Mononuclear cell (primary cell): ENCODE measurements at regions not wholly inside any gene's neighbourhood (a gene's known extent, or its start where the extent isn't known, plus 50 kb on each side); places are given as distances from the start of the nearest gene placed in this dataset.

Source experiments
- H3K27me3 ChIP-seq: 2 replicates; pipeline ENCODE4 v1.6.0; 2011; ENCODE audit warnings: low read length, control low read depth; ENCODE audit not compliant: insufficient read depth
- H3K4me1 ChIP-seq: 2 replicates; pipeline ENCODE4 v1.5.1; 2011; ENCODE audit warnings: mild to moderate bottlenecking, low read length, control low read depth; ENCODE audit not compliant: insufficient read depth
- H3K4me3 ChIP-seq: 2 replicates; pipeline ENCODE4 v1.5.1; 2011; ENCODE audit warnings: mild to moderate bottlenecking, low read length, moderate library complexity
- H3K9me3 ChIP-seq: 2 replicates; pipeline ENCODE4 v1.5.1; 2011; ENCODE audit warnings: low read depth, mild to moderate bottlenecking, control low read depth, low read length

- Histone ChIP-seq H3K4me1 (peaks cover 3% of the 10 kb centered on the region), H3K9me3 (no peaks in the 10 kb centered on the region), H3K4me3 (no peak overlapping the region), H3K27me3 (no peaks in the 10 kb centered on the region)
Measured at GRCh38 chr12:93292731-93293566, 84.8 kb upstream of the NUDT4 start.

DNA sequence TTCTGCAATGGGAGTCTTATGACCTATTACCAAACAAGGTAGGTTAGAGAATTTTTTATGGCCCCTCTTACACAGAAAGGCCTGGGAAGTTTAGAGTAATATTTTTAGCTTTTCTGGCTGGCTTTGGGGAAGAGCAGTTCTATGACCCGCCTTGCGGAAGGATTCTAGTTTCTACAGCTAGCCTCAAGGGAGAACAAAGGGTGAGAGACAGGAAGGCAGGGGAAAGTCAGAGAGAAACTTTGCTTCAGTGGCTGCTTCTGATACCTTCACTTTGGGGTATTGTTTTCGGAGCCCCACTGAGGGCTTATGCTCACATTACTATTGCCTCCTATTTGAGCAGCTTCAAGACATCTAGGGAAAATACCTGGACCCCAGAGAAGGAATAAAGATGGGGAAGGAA is 80.7 kb upstream of the NUDT4 start:
- Histone ChIP-seq H3K4me3 (no peak overlapping the region), H3K9me3 (no peaks in the 10 kb centered on the region), H3K4me1 (peaks cover 3% of the 10 kb centered on the region), H3K27me3 (no peaks in the 10 kb centered on the region)

- no peak overlapping the region for H3K4me3 ChIP-seq
- H3K9me3 ChIP-seq = no peaks in the 10 kb centered on the region
- H3K27me3 ChIP-seq = no peaks in the 10 kb centered on the region
- peaks cover 3% of the 10 kb centered on the region for H3K4me1 ChIP-seq
Measured at GRCh38 chr12:93297536-93297935, 80.2 kb upstream of the NUDT4 start.

DNA sequence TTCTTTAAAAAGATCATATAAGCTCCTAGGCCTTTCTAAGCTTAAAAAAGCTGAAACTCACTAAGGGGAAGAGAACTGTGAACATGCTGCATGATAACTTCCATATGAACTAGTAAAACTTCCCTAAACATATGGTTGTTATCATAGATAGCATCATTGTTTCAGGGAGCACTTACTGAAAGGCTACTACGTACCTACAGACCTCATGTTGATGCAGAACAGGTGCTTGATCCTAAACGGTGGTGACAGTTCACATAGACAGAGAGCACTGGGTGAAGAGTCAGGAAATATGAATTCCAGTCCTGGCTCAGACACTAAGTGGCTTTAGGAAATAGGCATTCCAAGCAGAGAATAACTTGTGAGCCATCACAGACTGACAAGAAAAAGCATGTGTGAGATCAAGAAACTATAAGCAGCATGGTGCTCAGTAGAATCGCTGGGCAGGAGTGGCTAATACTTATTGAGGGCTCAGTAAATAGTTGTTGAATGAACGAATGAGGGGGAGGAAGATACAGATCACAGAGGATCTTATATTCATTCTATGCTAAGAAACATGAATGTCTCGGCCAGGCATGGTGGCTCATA is 78.4 kb upstream of the NUDT4 start:
- Histone ChIP-seq H3K4me3 (no peak overlapping the region), H3K4me1 (peaks cover 3% of the 10 kb centered on the region), H3K27me3 (no peaks in the 10 kb centered on the region), H3K9me3 (no peaks in the 10 kb centered on the region)

- Histone ChIP-seq H3K9me3 (no peaks in the 10 kb centered on the region), H3K4me3 (no peak overlapping the region), H3K27me3 (no peaks in the 10 kb centered on the region), H3K4me1 (peaks cover 3% of the 10 kb centered on the region)
Measured at GRCh38 chr12:93300611-93301021, 77.1 kb upstream of the NUDT4 start.

- Histone ChIP-seq H3K4me3 (no peak overlapping the region), H3K4me1 (no peaks in the 10 kb centered on the region), H3K9me3 (no peaks in the 10 kb centered on the region), H3K27me3 (no peaks in the 10 kb centered on the region)
Measured at GRCh38 chr12:93302331-93303229, 75.1 kb upstream of the NUDT4 start.

- H3K9me3 ChIP-seq = no peaks in the 10 kb centered on the region
- no peaks in the 10 kb centered on the region for H3K4me1 ChIP-seq
- H3K27me3 ChIP-seq = no peaks in the 10 kb centered on the region
- H3K4me3 ChIP-seq = no peak overlapping the region
Measured at GRCh38 chr12:93306636-93307035, 71.1 kb upstream of the NUDT4 start.

GRCh38 chr12:93308281-93308680 is 69.4 kb upstream of the NUDT4 start:
- H3K9me3 ChIP-seq = no peaks in the 10 kb centered on the region
- no peaks in the 10 kb centered on the region for H3K4me1 ChIP-seq
- H3K4me3 ChIP-seq = no peak overlapping the region
- no peaks in the 10 kb centered on the region for H3K27me3 ChIP-seq

- Histone ChIP-seq H3K9me3 (no peaks in the 10 kb centered on the region), H3K4me3 (no peak overlapping the region), H3K4me1 (no peaks in the 10 kb centered on the region), H3K27me3 (no peaks in the 10 kb centered on the region)
Measured at GRCh38 chr12:93311827-93312226, 65.9 kb upstream of the NUDT4 start.

- no peaks in the 10 kb centered on the region for H3K27me3 ChIP-seq
- no peaks in the 10 kb centered on the region for H3K9me3 ChIP-seq
- H3K4me3 ChIP-seq = no peak overlapping the region
- no peaks in the 10 kb centered on the region for H3K4me1 ChIP-seq
Measured at GRCh38 chr12:93314177-93314497, 63.6 kb upstream of the NUDT4 start.

- Histone ChIP-seq H3K9me3 (no peaks in the 10 kb centered on the region), H3K4me1 (no peaks in the 10 kb centered on the region), H3K4me3 (no peak overlapping the region), H3K27me3 (no peaks in the 10 kb centered on the region)
Measured at GRCh38 chr12:93315385-93315906, 62.3 kb upstream of the NUDT4 start.

- Histone ChIP-seq H3K4me1 (no peaks in the 10 kb centered on the region), H3K9me3 (no peaks in the 10 kb centered on the region), H3K27me3 (no peaks in the 10 kb centered on the region), H3K4me3 (no peak overlapping the region)
Measured at GRCh38 chr12:93315907-93316622, 61.7 kb upstream of the NUDT4 start.

DNA sequence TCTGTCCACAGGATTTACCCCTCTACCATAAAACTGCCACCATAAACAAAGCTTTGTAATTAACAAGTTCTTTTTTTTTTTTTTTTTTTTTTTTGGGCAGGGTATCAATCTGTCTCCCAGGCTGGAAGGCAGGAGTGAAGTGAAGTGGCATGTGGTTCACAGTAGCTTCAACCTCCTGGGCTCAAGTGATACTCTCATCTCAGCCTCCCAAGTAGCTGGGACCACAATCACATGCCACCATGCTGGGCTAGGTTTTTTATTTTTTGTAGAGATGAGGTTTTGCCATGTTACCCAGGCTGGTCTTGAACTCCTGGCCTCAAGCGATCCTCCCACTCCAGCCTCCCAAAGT is 61.1 kb upstream of the NUDT4 start:
- no peak overlapping the region for H3K4me3 ChIP-seq
- H3K4me1 ChIP-seq = no peaks in the 10 kb centered on the region
- no peaks in the 10 kb centered on the region for H3K9me3 ChIP-seq
- no peaks in the 10 kb centered on the region for H3K27me3 ChIP-seq

- no peaks in the 10 kb centered on the region for H3K9me3 ChIP-seq
- H3K4me1 ChIP-seq = no peaks in the 10 kb centered on the region
- H3K4me3 ChIP-seq = no peak overlapping the region
- H3K27me3 ChIP-seq = no peaks in the 10 kb centered on the region
Measured at GRCh38 chr12:93317227-93317626, 60.5 kb upstream of the NUDT4 start.
